ENCODE measurements at regions not wholly inside any gene's neighbourhood (a gene's known extent, or its start where the extent isn't known, plus 50 kb on each side); places are given as distances from the start of the nearest gene placed in this dataset.
"Not testable (repeated sequence)": the region's sequence is repeated elsewhere in the genome, so short reads cannot be mapped to it uniquely, and the experiment has no call there.

- DNase-seq (ENCODE audit: low spot score), result peak; percentile 16
Observed at GRCh38 chr2:116510117-116510671, 1304.3 kb upstream of the DDX18 start.

GRCh38 chr2:116511426-116511825, 1303.1 kb upstream of the DDX18 start:
- DNase-seq (ENCODE audit: low spot score), result no peak

GRCh38 chr2:116513991-116514390, 1300.5 kb upstream of the DDX18 start:
- DNase-seq (ENCODE audit: low spot score), result no peak

GRCh38 chr2:116517936-116518335, 1296.6 kb upstream of the DDX18 start:
- no peak for DNase-seq (ENCODE audit: low spot score)

GRCh38 chr2:116537811-116538210, 1276.7 kb upstream of the DDX18 start:
- DNase-seq (ENCODE audit: low spot score), result no peak

- peak; percentile 57 for DNase-seq (ENCODE audit: low spot score)
Observed at GRCh38 chr2:116545286-116546068, 1269.0 kb upstream of the DDX18 start.

GRCh38 chr2:116552738-116553419, 1261.6 kb upstream of the DDX18 start:
- DNase-seq (ENCODE audit: low spot score), result not testable (repeated sequence)

GRCh38 chr2:116580209-116580608, 1234.3 kb upstream of the DDX18 start:
- no peak for DNase-seq (ENCODE audit: low spot score)

GRCh38 chr2:116582850-116583249, 1231.6 kb upstream of the DDX18 start:
- DNase-seq (ENCODE audit: low spot score), result no peak

GRCh38 chr2:116585669-116586327, 1228.7 kb upstream of the DDX18 start:
- DNase-seq (ENCODE audit: low spot score), result no peak

- no peak for DNase-seq (ENCODE audit: low spot score)
Observed at GRCh38 chr2:116586328-116586689, 1228.2 kb upstream of the DDX18 start.
